H1 (cell line): ENCODE measurements at regions not wholly inside any gene's neighbourhood (a gene's known extent, or its start where the extent isn't known, plus 50 kb on each side); places are given as distances from the start of the nearest gene placed in this dataset.

Experiments
- CBX8 ChIP-seq: fragments of 300-800, 300-1000 bp; sonication (generic); IDR thresholded peaks from 2 replicates; pipeline ENCODE4 v1.7.1; 2016; ENCODE audit warnings: low read depth, low read length, borderline replicate concordance
- CTCF ChIP-seq, 3 experiments: IDR thresholded peaks; 1 replicate in 2 of 3; 2 replicates in 1 of 3; pipeline versions ENCODE4 v1.5.1 to v1.6.1; 2011; ENCODE audit warnings: low read length in 3 of 3, mild to moderate bottlenecking in 3 of 3, inconsistent platforms in 2 of 3, low read depth in 1 of 3, moderate library complexity in 1 of 3; ENCODE audit not compliant: insufficient read depth in 1 of 3; ENCODE audit errors: control extremely low read depth in 1 of 3
- EZH2 ChIP-seq: fragments of 200-600 bp; sonication (generic); IDR thresholded peaks from 2 replicates; pipeline ENCODE4 v1.7.1; 2012; ENCODE audit warnings: low read depth, mild to moderate bottlenecking, moderate library complexity, low read length, inconsistent platforms; ENCODE audit not compliant: severe bottlenecking
- HDAC2 ChIP-seq, 2 experiments: fragments of 300-600 bp in 1 of 2; sonication (generic) in 1 of 2; IDR thresholded peaks; 2 replicates each; pipeline ENCODE4 v1.6.1; 2011 to 2012; ENCODE audit warnings: low read depth in 2 of 2, low read length in 2 of 2, mild to moderate bottlenecking in 2 of 2, moderate library complexity in 2 of 2, borderline replicate concordance in 1 of 2, inconsistent platforms in 1 of 2
- MAX ChIP-seq: IDR thresholded peaks from 2 replicates; pipeline ENCODE4 v1.6.1; 2012; ENCODE audit warnings: inconsistent platforms
- POLR2A ChIP-seq, 2 experiments: IDR thresholded peaks; 1 replicate in 1 of 2; 2 replicates in 1 of 2; pipeline ENCODE4 v1.6.1; 2011; ENCODE audit warnings: low read depth in 2 of 2, low read length in 2 of 2, mild to moderate bottlenecking in 2 of 2; ENCODE audit errors: control extremely low read depth in 1 of 2
- POLR2AphosphoS5 ChIP-seq: IDR thresholded peaks from 2 replicates; pipeline ENCODE4 v1.6.1; 2011; ENCODE audit warnings: low read depth, low read length
- SIN3A ChIP-seq, 2 experiments: IDR thresholded peaks in 1 of 2; conservative IDR thresholded peaks in 1 of 2; 2 replicates each; pipeline ENCODE4 v1.6.1; 2011 to 2012; ENCODE audit warnings: low read length in 2 of 2, improper control_type of control experiment in 1 of 2, low read depth in 1 of 2, mild to moderate bottlenecking in 1 of 2

GRCh38 chr13:58926858-58927257 is 1236.9 kb downstream of the DIAPH3 start:
- TF ChIP-seq POLR2AphosphoS5 (no peak), CBX8 (no peak), CTCF (IDR thresholded peaks at IDR 0.05; ENCODE audit: control extremely low read depth in 1 of 3, insufficient read depth in 1 of 3, low read depth in 1 of 3, low read length in 3 of 3) (no peak), EZH2 (no peak), HDAC2 (IDR thresholded peaks at IDR 0.05; ENCODE audit: borderline replicate concordance in 1 of 2, low read depth in 2 of 2, low read length in 2 of 2) (no peak), MAX (no peak), SIN3A (conservative IDR thresholded peaks at IDR 0.05 in 1 of 2, IDR thresholded peaks at IDR 0.05 in 1 of 2; ENCODE audit: low read depth in 1 of 2, low read length in 2 of 2) (no peak), POLR2A (IDR thresholded peaks at IDR 0.05; ENCODE audit: control extremely low read depth in 1 of 2, low read depth in 2 of 2, low read length in 2 of 2) (no peak)
